ENCODE measurements at regions not wholly inside any gene's neighbourhood (a gene's known extent, or its start where the extent isn't known, plus 50 kb on each side); places are given as distances from the start of the nearest gene placed in this dataset.

DNA sequence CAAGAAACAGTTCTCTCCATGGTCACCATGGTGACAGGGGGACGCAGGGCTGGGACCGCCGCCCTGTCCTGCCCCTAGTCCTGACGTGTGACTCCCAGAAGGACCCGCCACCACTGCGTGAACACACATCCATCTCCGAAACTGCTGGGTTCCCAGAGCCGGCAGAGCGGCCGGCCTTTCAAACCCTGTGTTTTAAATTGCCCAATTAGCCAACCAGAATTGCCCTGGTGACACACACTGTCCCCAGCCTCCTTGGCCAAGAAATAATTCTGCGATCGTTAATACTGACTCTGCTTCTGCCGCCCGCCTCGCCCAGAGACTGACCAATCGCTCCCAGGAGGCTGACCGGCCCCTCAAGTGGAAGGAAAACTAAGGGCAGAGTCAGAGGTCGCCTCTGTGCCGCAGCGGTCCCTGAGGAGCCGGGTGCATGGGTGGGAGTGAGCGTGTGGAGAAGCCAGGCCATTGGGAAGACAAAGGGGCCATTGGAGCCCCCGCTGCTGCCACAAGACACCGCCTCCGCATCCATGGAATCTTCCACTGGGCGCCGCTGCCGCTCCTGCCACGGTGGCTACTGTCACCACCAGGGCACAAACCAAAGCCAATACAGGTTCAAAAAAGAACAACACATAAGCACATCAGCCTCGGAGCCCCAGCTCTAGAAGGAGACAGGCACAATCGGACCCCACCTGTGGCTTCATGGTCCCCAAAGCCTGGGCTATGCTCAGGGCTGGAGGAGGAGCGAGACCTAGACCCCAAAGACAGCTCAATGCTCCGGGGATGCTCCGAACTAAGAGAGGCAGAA is 273.2 kb downstream of the NPHP4 start:
- Histone ChIP-seq H3K4me3 (no peak overlapping the region), H3K27me3 (peaks cover 0 to 30% (median 0%) of the 10 kb centered on the region in 9 donors), H3K9me3 (peaks cover 0 to 14% (median 0%) of the 10 kb centered on the region in 12 donors), H3K27ac (no peak overlapping the region), H3K4me1 (no peaks in the 10 kb centered on the region), H3K36me3 (no peaks in the 10 kb centered on the region)
- ATAC-seq (no peak), DNase-seq (no peak)
- TF ChIP-seq, protein P1, sequence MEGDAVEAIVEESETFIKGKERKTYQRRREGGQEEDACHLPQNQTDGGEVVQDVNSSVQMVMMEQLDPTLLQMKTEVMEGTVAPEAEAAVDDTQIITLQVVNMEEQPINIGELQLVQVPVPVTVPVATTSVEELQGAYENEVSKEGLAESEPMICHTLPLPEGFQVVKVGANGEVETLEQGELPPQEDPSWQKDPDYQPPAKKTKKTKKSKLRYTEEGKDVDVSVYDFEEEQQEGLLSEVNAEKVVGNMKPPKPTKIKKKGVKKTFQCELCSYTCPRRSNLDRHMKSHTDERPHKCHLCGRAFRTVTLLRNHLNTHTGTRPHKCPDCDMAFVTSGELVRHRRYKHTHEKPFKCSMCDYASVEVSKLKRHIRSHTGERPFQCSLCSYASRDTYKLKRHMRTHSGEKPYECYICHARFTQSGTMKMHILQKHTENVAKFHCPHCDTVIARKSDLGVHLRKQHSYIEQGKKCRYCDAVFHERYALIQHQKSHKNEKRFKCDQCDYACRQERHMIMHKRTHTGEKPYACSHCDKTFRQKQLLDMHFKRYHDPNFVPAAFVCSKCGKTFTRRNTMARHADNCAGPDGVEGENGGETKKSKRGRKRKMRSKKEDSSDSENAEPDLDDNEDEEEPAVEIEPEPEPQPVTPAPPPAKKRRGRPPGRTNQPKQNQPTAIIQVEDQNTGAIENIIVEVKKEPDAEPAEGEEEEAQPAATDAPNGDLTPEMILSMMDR (IDR thresholded peaks at IDR 0.05), result no peak
- TF ChIP-seq POLR2A (IDR thresholded peaks at IDR 0.05), result no peak
- 62 to 74% (median 69%) methylated on average over 34 of the region's 34 CpGs for WGBS, 4 donors
- intact Hi-C loops (cut with DNase I), result no loop called here

DNA sequence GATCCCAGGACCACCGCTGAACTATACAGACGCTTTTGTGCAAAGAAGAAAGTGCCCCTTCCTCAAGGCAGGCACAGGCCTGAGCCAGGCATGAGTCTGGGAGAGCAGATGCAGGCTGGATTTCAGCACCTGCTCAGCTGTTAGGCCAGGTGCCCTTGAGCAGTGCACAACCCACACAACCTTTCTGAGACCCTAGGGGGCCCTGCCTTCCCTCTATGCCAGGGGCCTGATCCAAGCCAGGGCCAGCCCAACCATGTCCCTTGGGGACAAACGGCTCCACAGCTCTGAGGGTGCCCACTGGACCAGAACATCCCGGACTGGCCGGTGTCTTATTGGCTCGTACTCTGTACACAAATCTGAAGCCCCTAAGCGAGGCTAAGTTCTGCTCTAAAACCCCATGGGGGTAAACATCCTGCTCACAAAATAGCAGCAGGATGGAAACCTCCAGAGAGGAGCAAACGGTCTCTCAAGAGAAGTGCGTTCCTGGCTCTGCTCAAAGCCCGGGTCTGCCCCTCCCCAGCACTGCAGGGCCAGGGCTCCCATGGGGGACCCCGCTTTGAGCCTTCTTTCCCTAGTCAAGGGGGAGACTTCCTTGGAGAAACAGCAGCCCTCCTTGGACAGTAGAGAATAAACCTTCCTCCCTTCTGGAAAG is 275.1 kb downstream of the NPHP4 start:
- intact Hi-C loops (cut with DNase I), result no loop called here
- WGBS, 4 donors, result 40 to 49% (median 42%) methylated on average over 10 to 11 of the region's 11 CpGs

GRCh38 chr1:5716126-5716525 is 276.1 kb downstream of the NPHP4 start:
- Histone ChIP-seq H3K27me3 (peaks cover 0 to 30% (median 0%) of the 10 kb centered on the region in 9 donors), H3K9me3 (peaks cover 0 to 14% (median 0%) of the 10 kb centered on the region in 12 donors), H3K4me3 (no peak overlapping the region), H3K27ac (no peak overlapping the region), H3K36me3 (no peaks in the 10 kb centered on the region), H3K4me1 (no peaks in the 10 kb centered on the region)
- DNase-seq (no peak), ATAC-seq (no peak)
- WGBS, 4 donors, result 90 to 93% (median 91%) methylated on average over 6 of the region's 6 CpGs
- intact Hi-C loops (cut with DNase I), result no loop called here
- TF ChIP-seq, protein P1 (IDR thresholded peaks at IDR 0.05), result no peak
- TF ChIP-seq POLR2A (IDR thresholded peaks at IDR 0.05), result no peak

More for the DNA sequence above, 275.1 kb downstream of the NPHP4 start:
- ATAC-seq, result no peak
- Histone ChIP-seq H3K36me3 (no peaks in the 10 kb centered on the region), H3K4me1 (no peaks in the 10 kb centered on the region), H3K27me3 (peaks cover 0 to 30% (median 0%) of the 10 kb centered on the region in 9 donors), H3K9me3 (peaks cover 0 to 14% (median 0%) of the 10 kb centered on the region in 12 donors), H3K27ac (no peak overlapping the region), H3K4me3 (no peak overlapping the region)
- no peak for TF ChIP-seq POLR2A (IDR thresholded peaks at IDR 0.05)
- TF ChIP-seq, protein P1 (IDR thresholded peaks at IDR 0.05), result no peak
- DNase-seq, result no peak

Measured in heart left ventricle (tissue), 16 donors.